GM12878 (cell line): ENCODE measurements at regions not wholly inside any gene's neighbourhood (a gene's known extent, or its start where the extent isn't known, plus 50 kb on each side); places are given as distances from the start of the nearest gene placed in this dataset.

ENCODE experiments used
- POLR2A ChIP-seq: IDR thresholded peaks from 2 replicates; pipeline ENCODE4 v1.6.1; 2011; ENCODE audit warnings: low read depth, mild to moderate bottlenecking, low read length
- ZNF217 ChIP-seq: fragments of 450-650 bp; IDR thresholded peaks from 2 replicates; pipeline ENCODE4 v1.6.1; 2017; ENCODE audit warnings: antibody characterized with exemption, mild to moderate bottlenecking

DNA sequence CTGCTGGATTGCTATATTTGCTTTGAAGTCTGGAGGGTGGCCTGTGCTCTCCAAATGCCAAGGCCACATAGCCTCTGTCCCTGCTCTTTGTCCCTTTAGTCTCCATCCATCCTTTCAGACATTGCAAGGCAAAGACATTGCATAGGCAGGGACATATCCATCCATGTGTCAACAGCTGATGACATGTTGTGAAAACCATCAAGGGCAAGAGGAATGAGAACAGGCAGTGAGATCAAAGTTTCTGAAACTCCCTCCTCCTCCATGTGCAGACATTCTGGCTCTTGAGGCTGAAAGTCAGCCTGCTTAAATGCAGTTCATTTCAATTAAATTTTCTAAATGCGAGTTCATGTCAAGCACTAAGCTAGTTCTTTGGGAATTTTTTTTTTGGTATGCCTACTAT, 135.2 kb upstream of the CTNNB1 start:
- TF ChIP-seq ZNF217 (no peak), POLR2A (no peak)
